ENCODE measurements at regions not wholly inside any gene's neighbourhood (a gene's known extent, or its start where the extent isn't known, plus 50 kb on each side); places are given as distances from the start of the nearest gene placed in this dataset.

DNA sequence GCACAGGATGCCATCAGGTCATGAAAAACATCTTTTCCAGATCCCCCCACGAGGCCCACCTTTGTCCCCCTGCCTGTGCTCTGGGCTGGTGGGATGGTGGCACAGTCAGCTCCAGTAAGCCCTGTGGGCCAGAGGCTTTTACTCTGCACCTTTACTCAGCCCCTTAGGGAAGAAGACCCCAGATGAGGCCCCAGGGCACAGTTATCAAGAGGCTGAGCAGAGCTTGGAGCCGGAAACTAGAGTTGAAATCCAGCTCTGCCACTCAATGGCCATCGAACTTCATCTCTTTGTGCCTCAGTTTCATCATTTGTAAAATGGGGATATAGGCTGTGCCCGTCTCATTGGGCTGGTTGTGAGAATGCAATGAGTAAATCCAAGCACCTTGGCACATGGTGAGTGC lies 81.7 kb upstream of the TOX2 start:
- H3K27ac Mint-ChIP-seq = no peak overlapping the region
- Histone ChIP-seq H3K4me3 (no peak overlapping the region), H3K27me3 (ENCODE audit: insufficient read depth) (no peaks in the 10 kb centered on the region), H3K4me2 (no peak overlapping the region), H3K4me1 (ENCODE audit: insufficient read depth) (no peaks in the 10 kb centered on the region), H3K79me2 (replicated peaks; ENCODE audit: insufficient read depth) (no peaks in the 10 kb centered on the region), H3K9me2 (ENCODE audit: insufficient read depth) (no peaks in the 10 kb centered on the region), H3F3A (replicated peaks; ENCODE audit: low read depth) (no peaks in the 10 kb centered on the region), H3K36me3 (ENCODE audit: insufficient read depth) (no peaks in the 10 kb centered on the region), H3K27ac (ENCODE audit: low read depth) (no peak overlapping the region), H4K20me1 (replicated peaks; ENCODE audit: insufficient read depth) (no peaks in the 10 kb centered on the region), H2AFZ (no peak overlapping the region; the same call in 1 of the 2 replicates)
- H3K36me3 Mint-ChIP-seq (ENCODE audit: low read depth) = no peaks in the 10 kb centered on the region
- H3K4me1 Mint-ChIP-seq = no peaks in the 10 kb centered on the region
- H3K27me3 Mint-ChIP-seq (ENCODE audit: insufficient read depth, low read depth, poor library complexity) = peaks cover 6% of the 10 kb centered on the region
- no peak for TF ChIP-seq EZH2phosphoT487 (IDR thresholded peaks at IDR 0.05; ENCODE audit: unreplicated experiment)
- TF ChIP-seq ZNF331 (CRISPR knock-in tag; IDR thresholded peaks at IDR 0.05; ENCODE audit: low read depth) = no peak
- no peak for TF ChIP-seq ZNF114 (CRISPR knock-in tag; IDR thresholded peaks at IDR 0.05)
- no peak for TF ChIP-seq NANOG (IDR thresholded peaks at IDR 0.05; ENCODE audit: borderline replicate concordance)
- TF ChIP-seq JUNB (IDR thresholded peaks at IDR 0.05; ENCODE audit: unreplicated experiment) = no peak
- TF ChIP-seq STAT1 (IDR thresholded peaks at IDR 0.05; ENCODE audit: unreplicated experiment) = no peak
- TF ChIP-seq EZH2 (IDR thresholded peaks at IDR 0.05; ENCODE audit: low read depth, unreplicated experiment) = no peak
- TF ChIP-seq, protein P1, sequence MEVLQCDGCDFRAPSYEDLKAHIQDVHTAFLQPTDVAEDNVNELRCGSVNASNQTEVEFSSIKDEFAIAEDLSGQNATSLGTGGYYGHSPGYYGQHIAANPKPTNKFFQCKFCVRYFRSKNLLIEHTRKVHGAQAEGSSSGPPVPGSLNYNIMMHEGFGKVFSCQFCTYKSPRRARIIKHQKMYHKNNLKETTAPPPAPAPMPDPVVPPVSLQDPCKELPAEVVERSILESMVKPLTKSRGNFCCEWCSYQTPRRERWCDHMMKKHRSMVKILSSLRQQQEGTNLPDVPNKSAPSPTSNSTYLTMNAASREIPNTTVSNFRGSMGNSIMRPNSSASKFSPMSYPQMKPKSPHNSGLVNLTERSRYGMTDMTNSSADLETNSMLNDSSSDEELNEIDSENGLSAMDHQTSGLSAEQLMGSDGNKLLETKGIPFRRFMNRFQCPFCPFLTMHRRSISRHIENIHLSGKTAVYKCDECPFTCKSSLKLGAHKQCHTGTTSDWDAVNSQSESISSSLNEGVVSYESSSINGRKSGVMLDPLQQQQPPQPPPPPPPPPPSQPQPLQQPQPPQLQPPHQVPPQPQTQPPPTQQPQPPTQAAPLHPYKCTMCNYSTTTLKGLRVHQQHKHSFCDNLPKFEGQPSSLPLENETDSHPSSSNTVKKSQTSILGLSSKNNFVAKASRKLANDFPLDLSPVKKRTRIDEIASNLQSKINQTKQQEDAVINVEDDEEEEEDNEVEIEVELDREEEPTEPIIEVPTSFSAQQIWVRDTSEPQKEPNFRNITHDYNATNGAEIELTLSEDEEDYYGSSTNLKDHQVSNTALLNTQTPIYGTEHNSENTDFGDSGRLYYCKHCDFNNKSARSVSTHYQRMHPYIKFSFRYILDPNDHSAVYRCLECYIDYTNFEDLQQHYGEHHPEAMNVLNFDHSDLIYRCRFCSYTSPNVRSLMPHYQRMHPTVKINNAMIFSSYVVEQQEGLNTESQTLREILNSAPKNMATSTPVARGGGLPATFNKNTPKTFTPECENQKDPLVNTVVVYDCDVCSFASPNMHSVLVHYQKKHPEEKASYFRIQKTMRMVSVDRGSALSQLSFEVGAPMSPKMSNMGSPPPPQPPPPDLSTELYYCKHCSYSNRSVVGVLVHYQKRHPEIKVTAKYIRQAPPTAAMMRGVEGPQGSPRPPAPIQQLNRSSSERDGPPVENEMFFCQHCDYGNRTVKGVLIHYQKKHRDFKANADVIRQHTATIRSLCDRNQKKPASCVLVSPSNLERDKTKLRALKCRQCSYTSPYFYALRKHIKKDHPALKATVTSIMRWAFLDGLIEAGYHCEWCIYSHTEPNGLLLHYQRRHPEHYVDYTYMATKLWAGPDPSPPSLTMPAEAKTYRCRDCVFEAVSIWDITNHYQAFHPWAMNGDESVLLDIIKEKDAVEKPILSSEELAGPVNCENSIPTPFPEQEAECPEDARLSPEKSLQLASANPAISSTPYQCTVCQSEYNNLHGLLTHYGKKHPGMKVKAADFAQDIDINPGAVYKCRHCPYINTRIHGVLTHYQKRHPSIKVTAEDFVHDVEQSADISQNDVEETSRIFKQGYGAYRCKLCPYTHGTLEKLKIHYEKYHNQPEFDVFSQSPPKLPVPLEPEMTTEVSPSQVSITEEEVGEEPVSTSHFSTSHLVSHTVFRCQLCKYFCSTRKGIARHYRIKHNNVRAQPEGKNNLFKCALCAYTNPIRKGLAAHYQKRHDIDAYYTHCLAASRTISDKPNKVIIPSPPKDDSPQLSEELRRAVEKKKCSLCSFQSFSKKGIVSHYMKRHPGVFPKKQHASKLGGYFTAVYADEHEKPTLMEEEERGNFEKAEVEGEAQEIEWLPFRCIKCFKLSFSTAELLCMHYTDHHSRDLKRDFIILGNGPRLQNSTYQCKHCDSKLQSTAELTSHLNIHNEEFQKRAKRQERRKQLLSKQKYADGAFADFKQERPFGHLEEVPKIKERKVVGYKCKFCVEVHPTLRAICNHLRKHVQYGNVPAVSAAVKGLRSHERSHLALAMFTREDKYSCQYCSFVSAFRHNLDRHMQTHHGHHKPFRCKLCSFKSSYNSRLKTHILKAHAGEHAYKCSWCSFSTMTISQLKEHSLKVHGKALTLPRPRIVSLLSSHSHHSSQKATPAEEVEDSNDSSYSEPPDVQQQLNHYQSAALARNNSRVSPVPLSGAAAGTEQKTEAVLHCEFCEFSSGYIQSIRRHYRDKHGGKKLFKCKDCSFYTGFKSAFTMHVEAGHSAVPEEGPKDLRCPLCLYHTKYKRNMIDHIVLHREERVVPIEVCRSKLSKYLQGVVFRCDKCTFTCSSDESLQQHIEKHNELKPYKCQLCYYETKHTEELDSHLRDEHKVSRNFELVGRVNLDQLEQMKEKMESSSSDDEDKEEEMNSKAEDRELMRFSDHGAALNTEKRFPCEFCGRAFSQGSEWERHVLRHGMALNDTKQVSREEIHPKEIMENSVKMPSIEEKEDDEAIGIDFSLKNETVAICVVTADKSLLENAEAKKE (CRISPR knock-in tag; IDR thresholded peaks at IDR 0.05) = no peak
- no peak for TF ChIP-seq POLR2AphosphoS5 (IDR thresholded peaks at IDR 0.05; ENCODE audit: low read depth)
- TF ChIP-seq CREB1 (CRISPR knock-in tag; IDR thresholded peaks at IDR 0.05; ENCODE audit: low read depth) = no peak
- TF ChIP-seq, protein P2, sequence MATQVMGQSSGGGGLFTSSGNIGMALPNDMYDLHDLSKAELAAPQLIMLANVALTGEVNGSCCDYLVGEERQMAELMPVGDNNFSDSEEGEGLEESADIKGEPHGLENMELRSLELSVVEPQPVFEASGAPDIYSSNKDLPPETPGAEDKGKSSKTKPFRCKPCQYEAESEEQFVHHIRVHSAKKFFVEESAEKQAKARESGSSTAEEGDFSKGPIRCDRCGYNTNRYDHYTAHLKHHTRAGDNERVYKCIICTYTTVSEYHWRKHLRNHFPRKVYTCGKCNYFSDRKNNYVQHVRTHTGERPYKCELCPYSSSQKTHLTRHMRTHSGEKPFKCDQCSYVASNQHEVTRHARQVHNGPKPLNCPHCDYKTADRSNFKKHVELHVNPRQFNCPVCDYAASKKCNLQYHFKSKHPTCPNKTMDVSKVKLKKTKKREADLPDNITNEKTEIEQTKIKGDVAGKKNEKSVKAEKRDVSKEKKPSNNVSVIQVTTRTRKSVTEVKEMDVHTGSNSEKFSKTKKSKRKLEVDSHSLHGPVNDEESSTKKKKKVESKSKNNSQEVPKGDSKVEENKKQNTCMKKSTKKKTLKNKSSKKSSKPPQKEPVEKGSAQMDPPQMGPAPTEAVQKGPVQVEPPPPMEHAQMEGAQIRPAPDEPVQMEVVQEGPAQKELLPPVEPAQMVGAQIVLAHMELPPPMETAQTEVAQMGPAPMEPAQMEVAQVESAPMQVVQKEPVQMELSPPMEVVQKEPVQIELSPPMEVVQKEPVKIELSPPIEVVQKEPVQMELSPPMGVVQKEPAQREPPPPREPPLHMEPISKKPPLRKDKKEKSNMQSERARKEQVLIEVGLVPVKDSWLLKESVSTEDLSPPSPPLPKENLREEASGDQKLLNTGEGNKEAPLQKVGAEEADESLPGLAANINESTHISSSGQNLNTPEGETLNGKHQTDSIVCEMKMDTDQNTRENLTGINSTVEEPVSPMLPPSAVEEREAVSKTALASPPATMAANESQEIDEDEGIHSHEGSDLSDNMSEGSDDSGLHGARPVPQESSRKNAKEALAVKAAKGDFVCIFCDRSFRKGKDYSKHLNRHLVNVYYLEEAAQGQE (IDR thresholded peaks at IDR 0.05; ENCODE audit: unreplicated experiment) = no peak
- TF ChIP-seq, protein P3, sequence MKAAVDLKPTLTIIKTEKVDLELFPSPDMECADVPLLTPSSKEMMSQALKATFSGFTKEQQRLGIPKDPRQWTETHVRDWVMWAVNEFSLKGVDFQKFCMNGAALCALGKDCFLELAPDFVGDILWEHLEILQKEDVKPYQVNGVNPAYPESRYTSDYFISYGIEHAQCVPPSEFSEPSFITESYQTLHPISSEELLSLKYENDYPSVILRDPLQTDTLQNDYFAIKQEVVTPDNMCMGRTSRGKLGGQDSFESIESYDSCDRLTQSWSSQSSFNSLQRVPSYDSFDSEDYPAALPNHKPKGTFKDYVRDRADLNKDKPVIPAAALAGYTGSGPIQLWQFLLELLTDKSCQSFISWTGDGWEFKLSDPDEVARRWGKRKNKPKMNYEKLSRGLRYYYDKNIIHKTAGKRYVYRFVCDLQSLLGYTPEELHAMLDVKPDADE (IDR thresholded peaks at IDR 0.05) = no peak
- TF ChIP-seq, protein P4, sequence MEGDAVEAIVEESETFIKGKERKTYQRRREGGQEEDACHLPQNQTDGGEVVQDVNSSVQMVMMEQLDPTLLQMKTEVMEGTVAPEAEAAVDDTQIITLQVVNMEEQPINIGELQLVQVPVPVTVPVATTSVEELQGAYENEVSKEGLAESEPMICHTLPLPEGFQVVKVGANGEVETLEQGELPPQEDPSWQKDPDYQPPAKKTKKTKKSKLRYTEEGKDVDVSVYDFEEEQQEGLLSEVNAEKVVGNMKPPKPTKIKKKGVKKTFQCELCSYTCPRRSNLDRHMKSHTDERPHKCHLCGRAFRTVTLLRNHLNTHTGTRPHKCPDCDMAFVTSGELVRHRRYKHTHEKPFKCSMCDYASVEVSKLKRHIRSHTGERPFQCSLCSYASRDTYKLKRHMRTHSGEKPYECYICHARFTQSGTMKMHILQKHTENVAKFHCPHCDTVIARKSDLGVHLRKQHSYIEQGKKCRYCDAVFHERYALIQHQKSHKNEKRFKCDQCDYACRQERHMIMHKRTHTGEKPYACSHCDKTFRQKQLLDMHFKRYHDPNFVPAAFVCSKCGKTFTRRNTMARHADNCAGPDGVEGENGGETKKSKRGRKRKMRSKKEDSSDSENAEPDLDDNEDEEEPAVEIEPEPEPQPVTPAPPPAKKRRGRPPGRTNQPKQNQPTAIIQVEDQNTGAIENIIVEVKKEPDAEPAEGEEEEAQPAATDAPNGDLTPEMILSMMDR (conservative IDR thresholded peaks at IDR 0.05; ENCODE audit: low read depth in 2 of 2) = no peak
- H3K9me3 Mint-ChIP-seq = peaks cover 11% of the 10 kb centered on the region
- ATAC-seq (no peak), DNase-seq (ENCODE audit: low spot score) (no peak)
- H3K4me3 Mint-ChIP-seq = no peak overlapping the region
